ENCODE measurements at regions not wholly inside any gene's neighbourhood (a gene's known extent, or its start where the extent isn't known, plus 50 kb on each side); places are given as distances from the start of the nearest gene placed in this dataset.

GRCh38 chr1:37174341-37174740 lies 140.0 kb upstream of the GRIK3 start:
- TF ChIP-seq CTCF (IDR thresholded peaks at IDR 0.05) (no peak), POLR2A (IDR thresholded peaks at IDR 0.05) (no peak)

Data from testis (tissue), 2 donors.